ENCODE measurements at regions not wholly inside any gene's neighbourhood (a gene's known extent, or its start where the extent isn't known, plus 50 kb on each side); places are given as distances from the start of the nearest gene placed in this dataset.

DNA sequence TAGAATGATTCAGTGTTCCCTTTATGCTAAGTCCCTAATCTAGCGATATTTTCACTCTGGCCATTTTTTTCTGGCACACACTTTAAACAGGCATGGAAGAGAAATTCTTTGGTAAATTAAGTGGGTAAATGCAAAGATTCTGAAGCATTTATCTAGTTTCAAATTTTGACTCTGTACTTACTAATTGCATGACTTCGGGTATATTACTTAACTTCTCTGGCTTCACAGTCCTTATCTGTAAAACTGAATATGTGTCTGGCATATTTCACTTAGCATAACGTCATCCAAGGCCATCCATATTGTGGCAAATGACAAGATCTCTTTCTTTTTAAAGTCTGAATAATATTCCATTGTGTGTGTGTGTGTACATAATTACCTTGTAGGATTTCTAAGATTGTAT, 114.5 kb downstream of the MBL2 start:
- TF ChIP-seq, protein P1, sequence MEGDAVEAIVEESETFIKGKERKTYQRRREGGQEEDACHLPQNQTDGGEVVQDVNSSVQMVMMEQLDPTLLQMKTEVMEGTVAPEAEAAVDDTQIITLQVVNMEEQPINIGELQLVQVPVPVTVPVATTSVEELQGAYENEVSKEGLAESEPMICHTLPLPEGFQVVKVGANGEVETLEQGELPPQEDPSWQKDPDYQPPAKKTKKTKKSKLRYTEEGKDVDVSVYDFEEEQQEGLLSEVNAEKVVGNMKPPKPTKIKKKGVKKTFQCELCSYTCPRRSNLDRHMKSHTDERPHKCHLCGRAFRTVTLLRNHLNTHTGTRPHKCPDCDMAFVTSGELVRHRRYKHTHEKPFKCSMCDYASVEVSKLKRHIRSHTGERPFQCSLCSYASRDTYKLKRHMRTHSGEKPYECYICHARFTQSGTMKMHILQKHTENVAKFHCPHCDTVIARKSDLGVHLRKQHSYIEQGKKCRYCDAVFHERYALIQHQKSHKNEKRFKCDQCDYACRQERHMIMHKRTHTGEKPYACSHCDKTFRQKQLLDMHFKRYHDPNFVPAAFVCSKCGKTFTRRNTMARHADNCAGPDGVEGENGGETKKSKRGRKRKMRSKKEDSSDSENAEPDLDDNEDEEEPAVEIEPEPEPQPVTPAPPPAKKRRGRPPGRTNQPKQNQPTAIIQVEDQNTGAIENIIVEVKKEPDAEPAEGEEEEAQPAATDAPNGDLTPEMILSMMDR (IDR thresholded peaks at IDR 0.05; ENCODE audit: low read depth, low read length) = no peak
- H3K27me3 ChIP-seq = peaks cover 74% of the 10 kb centered on the region
- peaks cover 10% of the 10 kb centered on the region for H3K4me1 ChIP-seq (ENCODE audit: low read depth)
- H3K9me3 ChIP-seq (ENCODE audit: low read depth) = no peaks in the 10 kb centered on the region
- H3K4me3 ChIP-seq = no peak overlapping the region
- DNase-seq (ENCODE audit: low read depth in 1 of 2, low spot score in 1 of 2) = peak in 1 of 2 donors; percentile 62
- no peaks in the 10 kb centered on the region for H3K36me3 ChIP-seq
- H3K27ac ChIP-seq = no peak overlapping the region

DNA sequence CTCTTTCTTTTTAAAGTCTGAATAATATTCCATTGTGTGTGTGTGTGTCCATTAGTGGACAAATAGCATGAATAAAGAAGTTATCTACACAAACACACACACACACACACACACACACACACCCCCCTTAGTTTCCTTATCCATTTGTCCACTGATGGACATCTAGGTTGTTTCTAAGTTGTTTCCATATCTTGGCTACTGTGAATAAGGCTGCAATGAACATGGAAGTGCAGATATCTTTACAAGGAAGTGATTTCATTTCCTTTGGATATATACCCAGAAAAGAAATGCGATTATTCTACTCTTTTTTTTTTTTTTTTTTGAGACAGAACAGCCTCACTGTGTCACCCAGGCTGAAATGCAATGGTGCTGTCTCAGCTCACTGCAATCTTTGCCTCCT, 113.5 kb downstream of the MBL2 start:
- TF ChIP-seq, protein P1 (IDR thresholded peaks at IDR 0.05; ENCODE audit: low read depth, low read length) = no peak
- Histone ChIP-seq H3K9me3 (ENCODE audit: low read depth) (no peaks in the 10 kb centered on the region), H3K4me1 (ENCODE audit: low read depth) (no peaks in the 10 kb centered on the region), H3K27ac (no peak overlapping the region), H3K36me3 (no peaks in the 10 kb centered on the region), H3K4me3 (no peak overlapping the region), H3K27me3 (peaks cover 84% of the 10 kb centered on the region)
- peak in 1 of 2 donors; percentile 44 for DNase-seq (ENCODE audit: low read depth in 1 of 2, low spot score in 1 of 2)

DNA sequence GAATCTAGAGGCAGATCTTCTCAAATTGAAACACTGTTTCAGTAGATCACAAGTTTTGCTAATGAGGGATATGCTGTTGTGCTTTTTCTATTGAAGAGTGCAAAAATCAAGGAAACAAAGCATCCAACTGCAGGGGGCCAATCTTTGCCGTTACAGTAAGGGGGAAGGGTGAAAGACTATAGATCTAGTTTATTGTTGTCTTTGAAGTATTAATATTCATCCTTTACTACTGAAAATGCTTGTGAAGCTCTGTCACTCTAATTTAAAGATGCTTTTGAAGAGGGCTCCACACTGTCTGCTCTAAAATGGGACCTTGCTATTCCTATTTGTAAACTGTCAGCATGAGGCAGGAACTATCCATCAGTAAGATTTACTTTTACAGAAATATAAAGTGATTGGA, 110.3 kb downstream of the MBL2 start:
- no peaks in the 10 kb centered on the region for H3K4me1 ChIP-seq (ENCODE audit: low read depth)
- no peaks in the 10 kb centered on the region for H3K9me3 ChIP-seq (ENCODE audit: low read depth)
- no peak overlapping the region for H3K4me3 ChIP-seq
- no peak for DNase-seq (ENCODE audit: low read depth in 1 of 2, low spot score in 1 of 2)
- H3K36me3 ChIP-seq = no peaks in the 10 kb centered on the region
- TF ChIP-seq, protein P1 (IDR thresholded peaks at IDR 0.05; ENCODE audit: low read depth, low read length) = no peak
- no peak overlapping the region for H3K27ac ChIP-seq
- peaks cover 67% of the 10 kb centered on the region for H3K27me3 ChIP-seq

DNA sequence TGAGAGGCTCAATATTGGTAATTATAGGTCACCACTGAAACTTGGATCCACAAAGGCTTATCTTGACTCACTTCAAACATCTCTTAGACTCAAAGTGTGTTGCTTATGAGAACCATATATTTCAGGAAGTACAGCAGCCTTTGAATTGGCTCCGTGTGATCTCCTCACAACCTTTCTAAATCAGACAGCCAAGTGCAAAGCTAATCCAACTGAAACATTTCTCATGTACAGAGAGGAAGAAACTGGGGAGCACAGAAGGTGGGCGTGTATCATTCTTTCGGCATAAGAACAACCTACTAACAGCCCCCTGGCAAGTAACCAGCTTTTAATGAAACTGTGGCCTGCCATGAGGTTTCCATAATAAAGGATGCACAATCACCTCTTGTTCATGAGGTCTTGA, 109.4 kb downstream of the MBL2 start:
- Histone ChIP-seq H3K4me1 (ENCODE audit: low read depth) (no peaks in the 10 kb centered on the region), H3K9me3 (ENCODE audit: low read depth) (no peaks in the 10 kb centered on the region), H3K27ac (no peak overlapping the region), H3K36me3 (no peaks in the 10 kb centered on the region), H3K27me3 (peaks cover 58% of the 10 kb centered on the region), H3K4me3 (no peak overlapping the region)
- no peak for DNase-seq (ENCODE audit: low read depth in 1 of 2, low spot score in 1 of 2)
- TF ChIP-seq, protein P1 (IDR thresholded peaks at IDR 0.05; ENCODE audit: low read depth, low read length) = no peak

DNA sequence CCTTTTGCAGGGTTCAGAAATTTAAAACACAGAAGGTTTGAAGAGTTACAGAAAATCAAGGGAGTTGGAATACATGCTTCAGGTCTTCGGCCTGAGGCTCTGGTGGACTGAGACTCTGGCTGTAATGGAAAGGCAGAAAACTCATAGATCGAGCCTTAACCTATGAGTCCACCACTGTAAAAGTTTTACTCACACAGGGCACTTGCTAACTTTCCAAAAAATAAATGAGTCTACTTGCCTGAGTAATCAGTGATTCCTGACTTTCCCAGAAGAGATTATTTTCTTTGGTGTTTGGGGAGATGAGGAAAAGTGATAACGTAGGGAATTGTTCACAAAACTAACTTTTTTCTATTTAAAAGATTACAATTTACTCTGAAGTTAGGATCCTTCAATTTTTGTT, 108.0 kb downstream of the MBL2 start:
- H3K4me1 ChIP-seq (ENCODE audit: low read depth) = no peaks in the 10 kb centered on the region
- H3K9me3 ChIP-seq (ENCODE audit: low read depth) = no peaks in the 10 kb centered on the region
- no peak overlapping the region for H3K4me3 ChIP-seq
- TF ChIP-seq, protein P1 (IDR thresholded peaks at IDR 0.05; ENCODE audit: low read depth, low read length) = no peak
- DNase-seq (ENCODE audit: low read depth in 1 of 2, low spot score in 1 of 2) = no peak
- H3K27me3 ChIP-seq = peaks cover 43% of the 10 kb centered on the region
- H3K27ac ChIP-seq = no peak overlapping the region
- no peaks in the 10 kb centered on the region for H3K36me3 ChIP-seq

DNA sequence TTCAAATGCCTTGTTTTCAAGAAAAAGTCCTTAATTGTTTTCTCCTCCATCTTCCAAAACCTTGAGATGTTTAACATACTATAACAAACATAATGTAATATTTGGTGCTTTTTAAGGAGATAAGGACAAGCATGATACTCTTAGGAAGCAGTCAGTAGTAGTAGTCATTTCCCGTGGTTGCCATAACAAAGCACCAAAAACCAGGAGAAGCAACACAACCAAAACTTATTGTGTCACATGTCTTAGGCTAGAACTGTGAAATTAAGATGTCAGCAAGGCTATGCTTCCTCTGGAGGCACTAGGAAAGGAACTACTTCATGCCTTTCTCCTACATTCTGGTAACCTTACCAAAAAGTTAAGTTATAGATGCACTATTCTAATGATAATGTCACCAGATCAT, 106.8 kb downstream of the MBL2 start:
- Histone ChIP-seq H3K9me3 (ENCODE audit: low read depth) (no peaks in the 10 kb centered on the region), H3K4me3 (no peak overlapping the region), H3K36me3 (no peaks in the 10 kb centered on the region), H3K27me3 (peaks cover 40% of the 10 kb centered on the region), H3K27ac (no peak overlapping the region), H3K4me1 (ENCODE audit: low read depth) (no peaks in the 10 kb centered on the region)
- no peak for DNase-seq (ENCODE audit: low read depth in 1 of 2, low spot score in 1 of 2)
- TF ChIP-seq, protein P1 (IDR thresholded peaks at IDR 0.05; ENCODE audit: low read depth, low read length) = no peak
